Activated CD4-positive, alpha-beta memory T cell treated with anti-CD3 and anti-CD28 coated beads for 36 hours (primary cell): ENCODE measurements at regions not wholly inside any gene's neighbourhood (a gene's known extent, or its start where the extent isn't known, plus 50 kb on each side); places are given as distances from the start of the nearest gene placed in this dataset.
"Not testable (repeated sequence)": the region's sequence is repeated elsewhere in the genome, so short reads cannot be mapped to it uniquely, and the experiment has no call there.

ENCODE experiments used
- CTCF ChIA-PET: fragments of 350-600 bp; sonication (Branson Sonifier 250); formaldehyde crosslinking; loops from one replicate; lab custom pipeline; 2021; ENCODE audit warnings: antibody characterized with exemption, inconsistent platforms; lab: Charles Lee
- POLR2A ChIA-PET: fragments of 350-600 bp; sonication (Branson Sonifier 250); formaldehyde crosslinking; loops from one replicate; lab custom pipeline; 2021; ENCODE audit warnings: antibody characterized with exemption; lab: Charles Lee
- DNase-seq: peaks from one replicate; pipeline ENCODE4 v3.0.0-alpha.2; 2020
- H3K27ac Mint-ChIP-seq: one replicate; pipeline ENCODE4 v1.8.0; 2021; ENCODE audit warnings: mixed read lengths
- H3K27me3 Mint-ChIP-seq: one replicate; pipeline ENCODE4 v1.8.0; 2021; ENCODE audit warnings: mixed read lengths
- H3K36me3 Mint-ChIP-seq: one replicate; pipeline ENCODE4 v1.8.0; 2021; ENCODE audit warnings: mixed read lengths
- H3K4me1 Mint-ChIP-seq: one replicate; pipeline ENCODE4 v1.8.0; 2021; ENCODE audit warnings: low read depth, mixed read lengths
- H3K4me3 Mint-ChIP-seq: one replicate; pipeline ENCODE4 v1.8.0; 2021; ENCODE audit warnings: mild to moderate bottlenecking, mixed read lengths
- H3K9me3 Mint-ChIP-seq: one replicate; pipeline ENCODE4 v1.8.0; 2021; ENCODE audit warnings: mixed read lengths
- intact Hi-C: fragments of 100-400 bp; cut with micrococcal nuclease; formaldehyde crosslinking; loops from one replicate; pipeline ENCODE4 v1.15.1; 2023

GRCh38 chr4:12538162-12538561 is 946.0 kb downstream of the RAB28 start:
- peaks cover 4% of the 10 kb centered on the region for H3K9me3 Mint-ChIP-seq
- ChIA-PET POLR2A (no interaction called here), CTCF (no interaction called here)
- DNase-seq: no peak
- H3K4me3 Mint-ChIP-seq: no peak overlapping the region
- no peaks in the 10 kb centered on the region for H3K36me3 Mint-ChIP-seq
- no peak overlapping the region for H3K27ac Mint-ChIP-seq
- intact Hi-C loops: no loop called here
- H3K4me1 Mint-ChIP-seq: no peaks in the 10 kb centered on the region
- H3K27me3 Mint-ChIP-seq: no peaks in the 10 kb centered on the region

GRCh38 chr4:12534684-12535083 is 949.5 kb downstream of the RAB28 start:
- H3K4me1 Mint-ChIP-seq: no peaks in the 10 kb centered on the region
- CTCF ChIA-PET: no interaction called here

DNA sequence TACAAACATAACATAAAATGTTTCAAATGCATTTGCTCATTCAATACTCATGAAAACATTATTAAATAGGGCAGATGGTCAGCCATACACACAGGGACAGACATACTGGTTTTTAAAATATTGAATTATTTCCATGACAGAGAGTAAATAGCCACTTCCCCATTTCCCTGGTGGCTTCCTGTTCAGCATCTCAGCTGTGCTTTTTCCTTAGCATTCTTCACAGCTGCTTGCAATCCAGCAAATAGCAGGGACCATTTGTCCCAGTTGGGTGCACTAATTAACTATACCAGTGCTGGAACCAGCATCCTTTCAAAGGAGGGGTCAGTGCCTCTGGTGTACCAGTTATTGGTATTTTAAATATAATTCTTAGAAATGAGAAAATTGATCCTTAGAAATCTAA is 964.7 kb downstream of the RAB28 start:
- ChIA-PET CTCF (no interaction called here), POLR2A (no interaction called here)
- intact Hi-C loops: no loop called here

More at GRCh38 chr4:12534684-12535083, 949.5 kb downstream of the RAB28 start:
- H3K9me3 Mint-ChIP-seq: peaks cover 3% of the 10 kb centered on the region
- POLR2A ChIA-PET: no interaction called here
- no peaks in the 10 kb centered on the region for H3K36me3 Mint-ChIP-seq
- DNase-seq: no peak
- H3K27me3 Mint-ChIP-seq: no peaks in the 10 kb centered on the region
- intact Hi-C loops: no loop called here
- no peak overlapping the region for H3K27ac Mint-ChIP-seq
- no peak overlapping the region for H3K4me3 Mint-ChIP-seq

DNA sequence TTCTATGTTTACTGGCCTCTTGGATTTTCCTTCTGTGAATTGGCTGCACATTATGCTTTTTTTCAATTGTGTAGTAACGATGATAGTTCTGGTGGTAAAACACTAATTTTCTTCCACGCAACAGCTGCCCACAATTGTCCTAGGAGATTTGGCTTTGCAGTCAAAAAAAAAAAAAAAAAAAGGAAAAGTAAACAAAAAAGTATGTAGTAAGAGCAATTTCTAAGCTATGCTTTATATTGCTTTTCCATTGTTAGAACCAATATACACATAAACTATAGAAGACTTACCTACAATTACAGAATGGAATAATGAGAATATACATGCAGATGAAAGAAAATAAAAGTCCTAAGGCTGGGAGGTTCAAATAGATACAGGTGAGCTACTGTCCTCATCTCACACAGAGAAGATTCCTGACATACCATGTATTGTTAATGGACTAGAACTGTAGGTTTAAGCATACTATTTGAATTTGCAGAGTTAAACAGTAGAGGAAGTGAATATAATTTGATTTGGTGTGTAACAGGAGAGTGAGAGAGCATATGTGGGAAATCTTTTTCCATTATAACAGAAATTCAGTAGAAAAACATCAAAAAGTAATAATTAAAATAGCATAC is 976.2 kb downstream of the RAB28 start:
- DNase-seq: no peak
- H3K27me3 Mint-ChIP-seq: no peaks in the 10 kb centered on the region
- H3K4me1 Mint-ChIP-seq: no peaks in the 10 kb centered on the region
- intact Hi-C loops: no loop called here
- H3K4me3 Mint-ChIP-seq: no peak overlapping the region
- no peak overlapping the region for H3K27ac Mint-ChIP-seq
- peaks cover 6% of the 10 kb centered on the region for H3K9me3 Mint-ChIP-seq
- ChIA-PET POLR2A (no interaction called here), CTCF (no interaction called here)
- no peaks in the 10 kb centered on the region for H3K36me3 Mint-ChIP-seq

More for the DNA sequence above, 964.7 kb downstream of the RAB28 start:
- no peak overlapping the region for H3K27ac Mint-ChIP-seq
- DNase-seq: no peak
- H3K9me3 Mint-ChIP-seq: peaks cover 9% of the 10 kb centered on the region
- H3K27me3 Mint-ChIP-seq: no peaks in the 10 kb centered on the region
- H3K36me3 Mint-ChIP-seq: no peaks in the 10 kb centered on the region
- H3K4me1 Mint-ChIP-seq: no peaks in the 10 kb centered on the region
- no peak overlapping the region for H3K4me3 Mint-ChIP-seq

- H3K4me1 Mint-ChIP-seq: no peaks in the 10 kb centered on the region
- H3K9me3 Mint-ChIP-seq: peaks cover 2% of the 10 kb centered on the region
- H3K36me3 Mint-ChIP-seq: no peaks in the 10 kb centered on the region
- no peaks in the 10 kb centered on the region for H3K27me3 Mint-ChIP-seq
- no peak overlapping the region for H3K27ac Mint-ChIP-seq
- no peak overlapping the region for H3K4me3 Mint-ChIP-seq
- intact Hi-C loops: no loop called here
- ChIA-PET CTCF (no interaction called here), POLR2A (no interaction called here)
- no peak for DNase-seq
These were observed 983.7 kb downstream of the RAB28 start for GRCh38 chr4:12500409-12500808.

DNA sequence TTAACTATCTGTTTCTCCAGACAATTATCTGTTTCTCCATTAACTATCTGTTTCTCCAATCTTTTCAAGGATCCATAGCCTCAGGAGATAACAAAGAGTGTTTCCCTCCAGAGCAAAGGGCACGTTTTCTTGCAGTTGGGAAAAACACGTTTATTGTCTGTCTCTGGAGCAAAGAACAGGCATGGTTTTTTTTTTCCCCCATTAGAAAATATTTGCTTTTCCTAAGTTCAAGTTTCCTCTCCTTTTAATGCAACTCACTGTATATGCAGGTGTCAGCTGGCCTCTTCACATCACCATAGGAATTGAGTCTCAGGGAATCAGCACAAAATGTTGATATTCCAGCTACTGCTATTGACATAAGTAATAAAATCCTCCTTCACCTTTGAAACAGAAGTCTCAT is 984.4 kb downstream of the RAB28 start:
- intact Hi-C loops: no loop called here
- Mint-ChIP-seq H3K4me3 (no peak overlapping the region), H3K27me3 (no peaks in the 10 kb centered on the region), H3K4me1 (no peaks in the 10 kb centered on the region), H3K27ac (no peak overlapping the region), H3K36me3 (no peaks in the 10 kb centered on the region), H3K9me3 (no peaks in the 10 kb centered on the region)
- ChIA-PET POLR2A (no interaction called here), CTCF (no interaction called here)
- no peak for DNase-seq

- ChIA-PET POLR2A (no interaction called here), CTCF (no interaction called here)
These were observed 988.9 kb downstream of the RAB28 start for GRCh38 chr4:12495211-12495610.

GRCh38 chr4:12492730-12493393 is 991.3 kb downstream of the RAB28 start:
- peaks cover 4% of the 10 kb centered on the region for H3K9me3 Mint-ChIP-seq
- H3K4me1 Mint-ChIP-seq: no peaks in the 10 kb centered on the region
- ChIA-PET POLR2A (no interaction called here), CTCF (no interaction called here)
- no peaks in the 10 kb centered on the region for H3K36me3 Mint-ChIP-seq
- H3K27me3 Mint-ChIP-seq: no peaks in the 10 kb centered on the region
- H3K4me3 Mint-ChIP-seq: no peak overlapping the region
- H3K27ac Mint-ChIP-seq: no peak overlapping the region
- no peak for DNase-seq
- intact Hi-C loops: no loop called here

More at GRCh38 chr4:12495211-12495610, 988.9 kb downstream of the RAB28 start:
- intact Hi-C loops: no loop called here
- H3K4me3 Mint-ChIP-seq: no peak overlapping the region
- no peaks in the 10 kb centered on the region for H3K36me3 Mint-ChIP-seq
- DNase-seq: no peak
- no peaks in the 10 kb centered on the region for H3K4me1 Mint-ChIP-seq
- H3K27ac Mint-ChIP-seq: no peak overlapping the region
- H3K27me3 Mint-ChIP-seq: no peaks in the 10 kb centered on the region
- peaks cover 4% of the 10 kb centered on the region for H3K9me3 Mint-ChIP-seq

GRCh38 chr4:12488672-12489071 is 995.5 kb downstream of the RAB28 start:
- DNase-seq: no peak
- H3K27ac Mint-ChIP-seq: no peak overlapping the region
- peaks cover 10% of the 10 kb centered on the region for H3K9me3 Mint-ChIP-seq
- intact Hi-C loops: no loop called here
- POLR2A ChIA-PET: no interaction called here
- CTCF ChIA-PET: no interaction called here
- no peaks in the 10 kb centered on the region for H3K27me3 Mint-ChIP-seq
- H3K4me3 Mint-ChIP-seq: no peak overlapping the region
- no peaks in the 10 kb centered on the region for H3K4me1 Mint-ChIP-seq
- no peaks in the 10 kb centered on the region for H3K36me3 Mint-ChIP-seq

GRCh38 chr4:12487000-12487399 is 997.1 kb downstream of the RAB28 start:
- no peaks in the 10 kb centered on the region for H3K4me1 Mint-ChIP-seq
- H3K27ac Mint-ChIP-seq: no peak overlapping the region
- ChIA-PET POLR2A (no interaction called here), CTCF (no interaction called here)
- no peak for DNase-seq
- H3K9me3 Mint-ChIP-seq: peaks cover 6% of the 10 kb centered on the region
- no peaks in the 10 kb centered on the region for H3K27me3 Mint-ChIP-seq
- no peaks in the 10 kb centered on the region for H3K36me3 Mint-ChIP-seq
- H3K4me3 Mint-ChIP-seq: no peak overlapping the region
- intact Hi-C loops: no loop called here

GRCh38 chr4:12472087-12472486 is 1012.1 kb downstream of the RAB28 start:
- Mint-ChIP-seq H3K27ac (no peak overlapping the region), H3K4me3 (no peak overlapping the region), H3K4me1 (no peaks in the 10 kb centered on the region), H3K27me3 (no peaks in the 10 kb centered on the region), H3K36me3 (no peaks in the 10 kb centered on the region), H3K9me3 (peaks cover 5% of the 10 kb centered on the region)
- ChIA-PET CTCF (no interaction called here), POLR2A (no interaction called here)
- DNase-seq: no peak
- intact Hi-C loops: no loop called here

- Mint-ChIP-seq H3K4me1 (no peaks in the 10 kb centered on the region), H3K27ac (no peak overlapping the region), H3K4me3 (no peak overlapping the region), H3K9me3 (peaks cover 5% of the 10 kb centered on the region), H3K36me3 (no peaks in the 10 kb centered on the region), H3K27me3 (no peaks in the 10 kb centered on the region)
- intact Hi-C loops: no loop called here
- POLR2A ChIA-PET: no interaction called here
- CTCF ChIA-PET: no interaction called here
- DNase-seq: no peak
These were observed 1012.9 kb downstream of the RAB28 start for GRCh38 chr4:12471193-12471592.

GRCh38 chr4:12461576-12461975 is 1022.6 kb downstream of the RAB28 start:
- CTCF ChIA-PET, H3K27ac Mint-ChIP-seq, POLR2A ChIA-PET: not testable (repeated sequence)

More at GRCh38 chr4:12461576-12461975, 1022.6 kb downstream of the RAB28 start:
- intact Hi-C loops, H3K4me3 Mint-ChIP-seq, H3K27me3 Mint-ChIP-seq, DNase-seq, H3K36me3 Mint-ChIP-seq, H3K4me1 Mint-ChIP-seq: not testable (repeated sequence)
- H3K9me3 Mint-ChIP-seq: peaks cover 13% of the 10 kb centered on the region
